ENCODE measurements at regions not wholly inside any gene's neighbourhood (a gene's known extent, or its start where the extent isn't known, plus 50 kb on each side); places are given as distances from the start of the nearest gene placed in this dataset.

- intact Hi-C loops (cut with DNase I; ENCODE audit: low total_unique reads), result no loop called here
- no peaks in the 10 kb centered on the region for H3K27me3 ChIP-seq
- no peak overlapping the region for H3K4me3 ChIP-seq
- no peak for TF ChIP-seq CTCF (IDR thresholded peaks at IDR 0.05)
- H3K9me3 ChIP-seq, result no peaks in the 10 kb centered on the region
- no peak overlapping the region for H3K27ac ChIP-seq
- DNase-seq, result no peak
- H3K4me1 ChIP-seq, result no peaks in the 10 kb centered on the region
- H3K36me3 ChIP-seq, result no peaks in the 10 kb centered on the region
These were observed 309.4 kb upstream of the TSPY4 start for GRCh38 chrY:9027729-9028375.

- Histone ChIP-seq H3K9me3 (no peaks in the 10 kb centered on the region), H3K27ac (no peak overlapping the region), H3K4me1 (no peaks in the 10 kb centered on the region), H3K4me3 (no peak overlapping the region), H3K27me3 (no peaks in the 10 kb centered on the region), H3K36me3 (no peaks in the 10 kb centered on the region)
- no peak for DNase-seq
- intact Hi-C loops (cut with DNase I; ENCODE audit: low total_unique reads), result no loop called here
- TF ChIP-seq CTCF (IDR thresholded peaks at IDR 0.05), result no peak
These were observed 307.3 kb upstream of the TSPY4 start for GRCh38 chrY:9029929-9030328.

- intact Hi-C loops (cut with DNase I; ENCODE audit: low total_unique reads), result no loop called here
- Histone ChIP-seq H3K4me3 (no peak overlapping the region), H3K27ac (no peak overlapping the region), H3K36me3 (no peaks in the 10 kb centered on the region), H3K27me3 (no peaks in the 10 kb centered on the region), H3K4me1 (no peaks in the 10 kb centered on the region), H3K9me3 (no peaks in the 10 kb centered on the region)
- no peak for TF ChIP-seq CTCF (IDR thresholded peaks at IDR 0.05)
- no peak for DNase-seq
These were observed 303.0 kb upstream of the TSPY4 start for GRCh38 chrY:9034217-9034616.

- Histone ChIP-seq H3K27ac (no peak overlapping the region), H3K4me3 (no peak overlapping the region), H3K27me3 (no peaks in the 10 kb centered on the region), H3K36me3 (no peaks in the 10 kb centered on the region), H3K4me1 (no peaks in the 10 kb centered on the region), H3K9me3 (no peaks in the 10 kb centered on the region)
- TF ChIP-seq CTCF (IDR thresholded peaks at IDR 0.05), result no peak
- no peak for DNase-seq
- intact Hi-C loops (cut with DNase I; ENCODE audit: low total_unique reads), result no loop called here
These were observed 302.0 kb upstream of the TSPY4 start for GRCh38 chrY:9035246-9035645.

GRCh38 chrY:9041474-9041873 is 295.8 kb upstream of the TSPY4 start:
- H3K36me3 ChIP-seq, result no peaks in the 10 kb centered on the region
- H3K4me3 ChIP-seq, result no peak overlapping the region
- no peak overlapping the region for H3K27ac ChIP-seq
- intact Hi-C loops (cut with DNase I; ENCODE audit: low total_unique reads), result no loop called here
- H3K4me1 ChIP-seq, result no peaks in the 10 kb centered on the region
- DNase-seq, result no peak
- TF ChIP-seq CTCF (IDR thresholded peaks at IDR 0.05), result no peak
- H3K27me3 ChIP-seq, result no peaks in the 10 kb centered on the region
- no peaks in the 10 kb centered on the region for H3K9me3 ChIP-seq
